Upper lobe of left lung (tissue), 4 donors: ENCODE measurements at regions not wholly inside any gene's neighbourhood (a gene's known extent, or its start where the extent isn't known, plus 50 kb on each side); places are given as distances from the start of the nearest gene placed in this dataset.
"Not testable (repeated sequence)": the region's sequence is repeated elsewhere in the genome, so short reads cannot be mapped to it uniquely, and the experiment has no call there.

Experiments
- EP300 ChIP-seq, 4 donors: sonication (generic); formaldehyde crosslinking; IDR thresholded peaks; one replicate each; pipeline ENCODE4 v1.5.1; 2017; ENCODE audit warnings: antibody characterized with exemption in 4 of 4, control low read depth in 2 of 4
- POLR2A ChIP-seq, 4 donors: fragments of 450-650 bp; IDR thresholded peaks; one replicate each; pipeline ENCODE4 v1.5.1; 2016 to 2017; ENCODE audit warnings: antibody characterized with exemption in 4 of 4, mild to moderate bottlenecking in 2 of 4
- POLR2AphosphoS5 ChIP-seq, 2 donors: sonication (generic); formaldehyde crosslinking; IDR thresholded peaks; one replicate each; pipeline ENCODE4 v1.5.1; 2017; ENCODE audit warnings: antibody characterized with exemption in 2 of 2
- TF ChIP-seq, protein P1 (sequence below), 6 experiments: fragments of 450-650 bp in 4 of 6; fragments of 200-600 bp in 2 of 6; sonication (generic) in 2 of 6; IDR thresholded peaks; one replicate each; pipeline ENCODE4 v1.5.1; 2016 to 2019; ENCODE audit warnings: antibody characterized with exemption in 6 of 6

GRCh38 chr10:38395465-38395864 lies 301.3 kb downstream of the ZNF37A start:
- TF ChIP-seq, protein P1, sequence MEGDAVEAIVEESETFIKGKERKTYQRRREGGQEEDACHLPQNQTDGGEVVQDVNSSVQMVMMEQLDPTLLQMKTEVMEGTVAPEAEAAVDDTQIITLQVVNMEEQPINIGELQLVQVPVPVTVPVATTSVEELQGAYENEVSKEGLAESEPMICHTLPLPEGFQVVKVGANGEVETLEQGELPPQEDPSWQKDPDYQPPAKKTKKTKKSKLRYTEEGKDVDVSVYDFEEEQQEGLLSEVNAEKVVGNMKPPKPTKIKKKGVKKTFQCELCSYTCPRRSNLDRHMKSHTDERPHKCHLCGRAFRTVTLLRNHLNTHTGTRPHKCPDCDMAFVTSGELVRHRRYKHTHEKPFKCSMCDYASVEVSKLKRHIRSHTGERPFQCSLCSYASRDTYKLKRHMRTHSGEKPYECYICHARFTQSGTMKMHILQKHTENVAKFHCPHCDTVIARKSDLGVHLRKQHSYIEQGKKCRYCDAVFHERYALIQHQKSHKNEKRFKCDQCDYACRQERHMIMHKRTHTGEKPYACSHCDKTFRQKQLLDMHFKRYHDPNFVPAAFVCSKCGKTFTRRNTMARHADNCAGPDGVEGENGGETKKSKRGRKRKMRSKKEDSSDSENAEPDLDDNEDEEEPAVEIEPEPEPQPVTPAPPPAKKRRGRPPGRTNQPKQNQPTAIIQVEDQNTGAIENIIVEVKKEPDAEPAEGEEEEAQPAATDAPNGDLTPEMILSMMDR (IDR thresholded peaks at IDR 0.05) = not testable (repeated sequence)
- not testable (repeated sequence) for TF ChIP-seq EP300, POLR2A, POLR2AphosphoS5 (IDR thresholded peaks at IDR 0.05)
